ENCODE measurements at regions not wholly inside any gene's neighbourhood (a gene's known extent, or its start where the extent isn't known, plus 50 kb on each side); places are given as distances from the start of the nearest gene placed in this dataset.

DNA sequence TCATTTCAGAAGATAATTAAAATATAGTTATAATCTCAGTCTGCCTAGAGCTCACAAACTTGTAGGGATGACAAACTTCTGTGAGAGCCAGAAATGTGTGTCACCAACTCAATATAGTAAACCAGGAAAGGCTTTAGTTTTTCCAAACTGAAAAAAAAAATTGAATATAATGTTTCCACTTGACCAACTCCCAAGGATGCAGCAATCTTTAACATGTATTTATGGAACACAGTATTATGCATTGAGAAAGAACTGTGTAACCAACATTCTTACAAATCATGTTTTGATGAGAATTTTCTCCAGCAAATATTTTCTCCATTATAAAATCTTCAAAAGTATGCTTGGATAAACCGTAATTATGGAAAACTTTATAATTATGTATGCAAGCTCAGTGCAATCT lies 50.1 kb upstream of the KLF12 start (continued):
- TF ChIP-seq TMF1 (CRISPR knock-in tag; IDR thresholded peaks at IDR 0.05; ENCODE audit: low read depth): no peak

Small RNA genes in the stretch of these regions (small RNA-seq; reads per million reads assigned to genes)
- 0 reads per million in 3 experiments for gene RNU6-38P (ENCODE audit: insufficient read depth in 2 of 3, insufficient read length in 3 of 3, low read depth in 2 of 3, low replicate concordance in 1 of 3)
- gene RNY1P5 (ENCODE audit: insufficient read depth in 2 of 3, insufficient read length in 3 of 3, low read depth in 2 of 3, low replicate concordance in 1 of 3): 0 reads per million in 3 experiments
